ENCODE measurements at regions not wholly inside any gene's neighbourhood (a gene's known extent, or its start where the extent isn't known, plus 50 kb on each side); places are given as distances from the start of the nearest gene placed in this dataset.

DNA sequence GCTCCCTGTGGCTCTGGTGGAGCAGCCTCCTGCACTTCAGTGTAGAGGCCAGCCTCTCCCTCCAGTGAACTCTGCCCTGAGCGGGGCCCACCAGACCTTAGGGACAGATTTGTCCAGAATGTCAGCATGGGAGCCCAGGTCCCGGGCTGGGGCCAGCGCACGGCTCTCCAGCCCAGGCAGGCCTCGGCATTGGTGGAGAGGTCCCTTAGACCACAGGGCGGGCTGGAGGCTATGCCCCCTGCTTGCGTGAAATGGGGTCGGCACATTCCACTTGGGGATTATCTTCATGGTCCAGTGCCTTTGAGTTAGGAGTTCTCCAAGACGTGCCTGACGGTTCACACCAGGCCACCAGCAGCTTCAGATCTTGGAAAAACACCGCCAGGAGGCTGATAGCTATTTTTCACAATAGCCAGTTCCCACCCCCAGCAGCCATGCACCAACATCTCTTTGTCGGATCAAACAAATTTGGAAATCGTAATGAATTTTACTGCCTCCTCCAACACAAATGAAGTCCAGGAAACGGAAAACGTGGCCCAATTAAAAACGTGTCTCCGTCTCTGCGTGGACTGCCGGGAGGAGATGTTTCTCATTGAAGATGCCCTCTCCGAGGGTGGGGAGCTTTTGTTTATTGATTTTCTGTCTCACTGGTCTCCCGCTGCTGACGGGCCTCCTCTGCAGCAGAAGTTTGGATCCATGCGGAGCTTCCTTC is 110.0 kb upstream of the CIBAR2 start:
- TF ChIP-seq, protein P1, sequence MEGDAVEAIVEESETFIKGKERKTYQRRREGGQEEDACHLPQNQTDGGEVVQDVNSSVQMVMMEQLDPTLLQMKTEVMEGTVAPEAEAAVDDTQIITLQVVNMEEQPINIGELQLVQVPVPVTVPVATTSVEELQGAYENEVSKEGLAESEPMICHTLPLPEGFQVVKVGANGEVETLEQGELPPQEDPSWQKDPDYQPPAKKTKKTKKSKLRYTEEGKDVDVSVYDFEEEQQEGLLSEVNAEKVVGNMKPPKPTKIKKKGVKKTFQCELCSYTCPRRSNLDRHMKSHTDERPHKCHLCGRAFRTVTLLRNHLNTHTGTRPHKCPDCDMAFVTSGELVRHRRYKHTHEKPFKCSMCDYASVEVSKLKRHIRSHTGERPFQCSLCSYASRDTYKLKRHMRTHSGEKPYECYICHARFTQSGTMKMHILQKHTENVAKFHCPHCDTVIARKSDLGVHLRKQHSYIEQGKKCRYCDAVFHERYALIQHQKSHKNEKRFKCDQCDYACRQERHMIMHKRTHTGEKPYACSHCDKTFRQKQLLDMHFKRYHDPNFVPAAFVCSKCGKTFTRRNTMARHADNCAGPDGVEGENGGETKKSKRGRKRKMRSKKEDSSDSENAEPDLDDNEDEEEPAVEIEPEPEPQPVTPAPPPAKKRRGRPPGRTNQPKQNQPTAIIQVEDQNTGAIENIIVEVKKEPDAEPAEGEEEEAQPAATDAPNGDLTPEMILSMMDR (IDR thresholded peaks at IDR 0.05), result no peak
- no peak for TF ChIP-seq POLR2A (IDR thresholded peaks at IDR 0.05)

All from body of pancreas (tissue), 4 donors.